ENCODE measurements at regions not wholly inside any gene's neighbourhood (a gene's known extent, or its start where the extent isn't known, plus 50 kb on each side); places are given as distances from the start of the nearest gene placed in this dataset.
"Not testable (repeated sequence)": the region's sequence is repeated elsewhere in the genome, so short reads cannot be mapped to it uniquely, and the experiment has no call there.

- DNase-seq: no peak
Measured at GRCh38 chr10:60508037-60508436, 118.4 kb upstream of the ANK3 start.

DNA sequence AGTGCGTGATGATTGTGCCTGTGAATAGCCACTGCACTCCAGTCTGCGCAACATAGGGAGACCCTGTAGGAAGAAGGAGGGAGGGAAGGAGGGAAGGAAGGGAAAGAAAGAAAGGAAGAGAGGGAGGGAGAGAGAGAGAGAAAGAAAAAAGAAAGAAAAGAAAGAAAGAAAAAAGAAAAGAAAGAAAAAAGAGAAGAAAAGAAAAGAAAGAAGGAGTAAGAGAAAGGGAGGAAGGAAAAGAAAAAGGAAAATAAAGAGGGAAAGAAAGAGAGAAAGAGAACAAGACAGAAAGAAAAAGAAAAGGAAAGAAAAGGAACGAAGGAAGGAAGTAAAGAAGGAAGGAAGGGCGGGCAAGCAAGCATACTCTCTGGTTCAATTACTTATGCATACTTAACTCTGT lies 112.9 kb upstream of the ANK3 start:
- DNase-seq: no peak

- DNase-seq: no peak
Measured at GRCh38 chr10:60498985-60499384, 109.3 kb upstream of the ANK3 start.

DNA sequence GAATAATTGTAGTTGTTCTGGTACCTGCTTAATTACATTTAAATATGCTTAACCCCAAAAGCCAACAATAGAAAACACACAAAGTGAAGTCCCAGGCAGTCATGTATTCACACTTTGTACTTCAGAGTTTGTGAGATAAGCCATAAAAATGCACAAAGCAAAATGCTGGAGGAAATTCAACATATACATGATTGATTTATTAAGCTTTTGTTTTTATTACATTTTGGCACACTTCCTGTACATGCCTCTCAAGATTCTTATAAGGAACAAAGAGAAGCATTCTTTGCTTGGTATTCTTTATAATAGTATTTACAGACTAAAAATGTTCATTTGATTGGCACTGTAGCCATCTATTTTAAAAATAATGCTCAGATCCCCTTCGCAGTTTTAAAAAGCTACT lies 107.7 kb upstream of the ANK3 start:
- no peak for DNase-seq

GRCh38 chr10:60496181-60496580 lies 106.5 kb upstream of the ANK3 start:
- no peak for DNase-seq

DNA sequence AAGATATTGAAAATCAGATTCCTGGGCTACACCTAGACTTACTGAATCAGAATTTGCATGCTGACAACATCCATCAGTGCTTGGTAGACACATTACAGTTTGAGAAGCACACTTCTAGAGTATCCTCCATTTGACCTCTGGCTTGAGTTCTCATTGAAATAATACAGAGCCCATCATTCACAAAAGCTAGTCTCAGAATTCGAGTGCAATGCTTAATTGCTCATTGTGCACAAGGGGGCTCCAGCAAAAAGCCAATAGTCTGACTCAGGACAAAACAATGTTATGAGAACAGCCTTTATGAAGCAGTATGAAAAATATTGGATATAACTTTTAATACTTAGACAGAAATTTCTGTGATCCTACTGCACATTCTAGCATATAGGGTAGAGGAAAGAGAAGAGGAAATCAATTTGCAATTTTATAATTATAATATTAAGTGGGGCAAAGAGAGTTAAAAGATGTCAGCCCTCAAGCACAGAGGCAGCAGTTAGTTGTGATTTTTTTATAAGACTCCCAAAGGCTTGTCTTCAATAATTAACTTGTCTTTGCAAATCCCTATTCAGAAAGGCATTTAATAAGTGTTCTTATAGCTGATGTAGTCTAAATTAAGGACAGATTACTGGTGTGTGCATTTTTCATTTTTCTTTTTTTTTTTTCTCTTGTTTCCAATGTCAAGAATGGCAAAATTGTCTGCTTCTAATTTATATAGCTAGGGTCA lies 105.8 kb upstream of the ANK3 start:
- DNase-seq: no peak

DNA sequence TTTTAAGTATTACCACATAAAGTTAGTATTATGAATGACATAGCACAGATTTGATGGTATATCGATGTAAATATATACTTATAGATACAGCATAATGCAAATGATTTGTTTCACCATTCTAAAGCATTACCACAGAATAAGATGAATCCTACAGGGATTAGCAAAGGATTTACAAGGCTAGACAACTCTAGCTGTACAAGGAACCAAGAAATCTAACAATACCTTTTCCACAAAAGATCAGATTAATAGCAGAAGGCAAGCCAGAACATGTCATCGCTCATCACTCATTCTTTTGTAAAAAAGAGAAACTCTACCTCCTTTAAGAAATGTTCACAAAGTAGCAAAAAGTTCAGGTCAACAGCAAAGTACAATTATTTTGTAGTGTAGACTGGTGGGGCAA lies 105.1 kb upstream of the ANK3 start:
- no peak for DNase-seq

DNA sequence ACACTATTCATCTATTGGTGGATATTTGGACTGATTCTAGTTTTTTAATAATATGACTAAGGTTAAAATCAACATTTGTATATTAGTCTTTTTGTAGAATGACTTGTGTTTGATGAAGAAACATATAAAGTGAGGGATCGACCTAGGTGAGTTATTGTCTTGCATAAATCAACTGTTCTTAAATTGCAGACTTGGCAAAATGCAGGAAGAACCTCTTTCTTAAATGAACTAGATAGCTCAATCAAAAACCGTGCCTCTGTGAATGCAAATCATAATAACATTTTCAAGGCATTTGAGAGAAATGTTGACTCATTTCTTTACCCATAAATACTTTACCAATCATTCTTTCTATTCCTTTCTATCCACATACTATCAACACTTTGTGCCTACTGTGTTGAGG lies 101.5 kb upstream of the ANK3 start:
- DNase-seq: no peak

DNA sequence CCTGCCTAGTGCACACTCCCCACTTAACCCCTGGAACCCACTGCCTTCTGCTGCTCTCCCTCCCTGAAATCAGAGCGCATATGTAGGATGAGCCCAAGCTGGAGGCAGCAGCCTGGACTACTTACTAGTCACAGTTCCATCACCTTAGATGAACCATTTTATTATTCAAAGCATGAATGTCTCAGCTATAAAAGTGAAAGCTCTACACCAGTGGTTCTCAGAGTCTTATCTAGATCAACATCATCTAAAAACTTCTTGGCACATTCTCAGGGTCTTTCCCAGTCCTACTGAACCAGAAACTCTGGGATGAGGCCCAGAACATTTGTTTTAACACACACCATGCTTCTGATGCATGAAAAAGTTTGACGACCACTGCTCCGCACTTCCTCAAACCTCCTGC lies 100.3 kb upstream of the ANK3 start:
- no peak for DNase-seq

- no peak for DNase-seq
Measured at GRCh38 chr10:60488111-60488669, 98.5 kb upstream of the ANK3 start.

DNA sequence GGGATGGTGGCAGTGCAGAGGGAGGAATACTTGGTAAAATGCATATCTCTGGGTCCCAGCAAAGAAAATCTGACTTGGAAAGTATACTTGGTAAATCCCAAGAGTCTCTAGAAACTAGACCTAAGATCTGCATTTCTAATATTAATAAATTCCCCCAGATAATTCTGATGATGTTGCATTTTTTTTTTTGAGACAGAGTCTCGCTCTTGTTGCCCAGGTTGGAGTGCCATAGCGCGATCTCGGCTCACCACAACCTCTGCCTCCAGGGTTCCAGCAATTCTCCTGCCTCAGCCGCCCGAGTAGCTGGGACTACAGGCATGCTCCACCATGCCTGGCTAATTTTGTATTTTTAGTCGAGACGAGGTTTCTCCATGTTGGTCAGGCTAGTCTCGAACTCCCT lies 97.9 kb upstream of the ANK3 start:
- no peak for DNase-seq

- no peak for DNase-seq
Measured at GRCh38 chr10:60485025-60485424, 95.3 kb upstream of the ANK3 start.

DNA sequence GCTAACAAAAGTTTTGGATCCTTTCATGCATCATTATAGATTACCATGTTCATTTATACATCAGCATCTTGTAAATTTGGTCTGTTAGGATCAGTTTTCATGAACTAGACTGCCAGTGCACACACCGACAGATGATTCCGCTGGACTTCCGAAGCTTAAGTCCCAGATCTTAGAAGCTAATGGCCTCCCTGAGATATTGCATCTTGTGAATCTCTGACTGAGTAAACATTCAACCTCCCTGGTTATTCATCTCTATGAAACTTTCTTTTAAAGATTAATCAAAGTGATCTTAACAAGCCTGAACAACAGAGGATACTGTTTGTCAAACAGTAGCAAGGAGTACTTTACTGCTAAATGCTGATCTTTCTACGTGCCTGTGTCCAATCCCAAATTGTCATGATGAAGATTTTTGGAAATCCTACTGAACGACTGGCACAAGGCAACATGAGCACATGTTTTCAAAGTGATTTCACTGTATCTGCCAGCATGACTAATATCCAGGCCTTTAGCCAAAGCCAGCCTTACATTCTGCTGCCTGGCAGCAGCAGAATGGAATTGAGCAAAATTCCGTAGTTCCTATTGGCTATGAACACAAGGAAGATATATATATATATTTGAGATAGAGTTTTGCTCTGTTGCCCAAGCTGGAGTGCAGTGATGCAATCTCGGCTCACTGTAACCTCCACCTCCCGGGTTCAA lies 91.3 kb upstream of the ANK3 start:
- no peak for DNase-seq

DNA sequence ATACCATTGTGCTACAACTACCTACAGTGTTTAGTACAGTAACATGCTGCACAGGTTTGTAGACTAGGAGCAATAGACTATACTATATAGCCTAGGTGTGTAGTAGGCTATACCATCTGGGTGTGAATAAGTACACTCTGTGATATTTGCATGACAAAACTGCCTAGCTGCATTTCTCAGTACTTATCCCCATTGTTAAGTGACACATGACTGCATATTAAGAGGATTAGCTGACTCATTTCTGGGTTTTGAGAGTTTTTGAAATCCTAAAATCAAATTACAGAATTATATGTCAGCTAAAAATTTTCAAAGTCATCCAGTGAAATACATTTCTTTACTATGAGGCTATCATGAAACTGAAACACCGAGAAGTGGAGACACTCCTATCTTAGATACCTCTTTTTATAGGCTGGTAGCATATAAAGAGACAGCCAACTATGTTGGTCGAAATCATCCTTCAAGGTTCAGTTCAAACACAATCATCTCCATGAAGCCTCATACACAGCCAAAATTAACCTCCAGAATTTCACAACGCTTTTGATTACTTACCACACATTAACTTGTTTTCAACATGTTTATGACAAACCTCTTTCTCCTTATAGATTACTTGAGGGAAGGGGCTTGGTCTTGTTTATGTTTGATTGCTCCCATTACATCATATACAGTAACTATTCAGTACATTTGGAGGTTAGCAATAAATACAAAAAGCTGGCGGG lies 89.8 kb upstream of the ANK3 start:
- no peak for DNase-seq

DNA sequence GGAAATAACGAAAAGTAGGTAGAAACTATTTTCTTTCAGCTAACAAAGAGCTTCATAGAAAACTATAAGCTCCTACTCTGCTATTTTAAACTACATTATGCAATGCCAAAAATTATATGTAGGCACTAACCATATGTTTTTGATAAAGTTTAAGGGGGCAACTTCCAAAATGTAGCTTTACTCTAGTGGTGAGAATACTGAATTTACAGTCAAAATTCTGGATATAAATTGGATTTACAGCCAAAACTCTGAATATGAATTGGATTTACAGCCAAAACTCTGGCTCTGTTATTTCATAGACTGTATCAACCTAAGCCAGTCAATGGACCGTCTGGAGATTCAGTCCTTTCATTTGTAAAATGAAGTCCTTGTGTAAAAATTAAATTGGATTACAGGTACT lies 86.8 kb upstream of the ANK3 start:
- DNase-seq: no peak

DNA sequence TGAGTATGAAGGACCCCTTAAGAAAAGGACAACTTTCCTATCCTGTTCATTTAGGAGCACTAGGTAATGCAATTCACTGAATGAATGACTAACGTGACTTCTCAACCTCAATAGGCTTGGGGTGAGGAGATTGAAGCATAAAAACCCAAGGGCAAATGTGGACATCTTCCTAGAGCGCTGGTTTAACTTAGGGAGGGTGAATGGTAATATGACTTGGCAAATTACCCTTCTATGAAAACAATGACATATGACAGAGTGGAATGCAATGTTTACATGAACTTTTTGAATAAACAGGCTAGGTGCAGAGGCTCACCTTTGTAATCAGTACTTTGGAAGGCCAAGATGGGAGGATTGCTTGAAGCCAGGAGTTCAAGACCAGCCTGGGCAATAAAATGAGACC lies 83.9 kb upstream of the ANK3 start:
- no peak for DNase-seq

GRCh38 chr10:60470091-60470490 lies 80.4 kb upstream of the ANK3 start:
- DNase-seq: no peak

GRCh38 chr10:60469147-60469546 lies 79.5 kb upstream of the ANK3 start:
- not testable (repeated sequence) for DNase-seq

DNA sequence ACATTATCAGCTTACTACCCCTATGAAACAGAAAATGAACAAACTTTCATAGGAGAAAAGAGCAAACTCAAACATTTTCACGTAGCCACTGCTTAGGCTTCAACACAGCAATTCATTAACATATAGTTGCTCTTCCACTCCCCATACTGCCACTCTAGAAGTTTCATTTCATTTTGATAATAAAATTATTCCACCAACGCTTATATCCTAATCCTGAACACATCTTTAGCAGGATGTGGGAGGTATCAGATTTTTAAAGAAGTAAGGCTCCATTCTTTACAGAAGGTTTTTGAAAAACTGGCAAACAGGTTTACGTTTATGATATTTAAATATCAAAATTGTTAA lies 77.5 kb upstream of the ANK3 start:
- no peak for DNase-seq

DNA sequence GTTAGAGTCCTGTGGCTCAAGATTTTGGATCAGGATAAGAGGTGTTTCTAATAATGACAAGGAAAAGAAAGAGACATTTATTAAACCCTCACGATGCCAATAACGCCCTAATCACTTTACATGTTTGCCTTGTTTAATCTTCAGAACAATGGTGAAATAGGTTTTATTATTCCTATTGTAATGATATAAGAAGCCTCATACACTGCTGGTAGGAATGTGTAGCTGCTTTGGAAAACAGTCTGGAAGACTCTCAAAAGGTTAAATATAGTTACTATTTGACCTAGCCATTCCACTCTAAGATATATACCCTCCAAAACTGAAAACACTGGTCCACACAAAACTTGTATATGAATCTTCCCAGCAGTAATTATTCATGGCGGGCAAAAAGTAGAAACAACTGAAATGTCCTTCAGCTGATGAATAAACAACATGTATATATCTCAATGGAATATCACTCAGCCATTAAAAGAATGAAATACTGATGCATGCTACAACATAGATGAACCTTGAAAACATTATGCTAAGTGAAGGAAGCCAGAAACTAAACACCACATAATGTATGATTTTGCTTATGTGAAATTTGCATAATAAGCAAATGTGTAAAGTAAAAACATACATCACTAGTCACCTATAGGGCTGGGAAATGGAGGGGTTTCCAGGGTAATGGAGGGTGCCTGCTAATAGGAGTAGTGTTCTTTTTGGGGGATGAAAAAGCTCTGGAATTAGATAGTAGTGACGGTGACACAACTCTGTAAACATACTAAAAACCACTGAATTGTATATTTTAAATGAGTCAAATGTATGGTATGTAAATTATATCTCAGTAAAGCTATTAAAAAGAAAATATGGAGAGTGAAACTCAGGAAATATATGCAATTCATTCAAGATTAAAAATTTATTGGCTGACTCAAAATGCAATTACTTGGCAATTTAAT lies 76.9 kb upstream of the ANK3 start:
- DNase-seq: no peak

GRCh38 chr10:60465801-60466200 lies 76.1 kb upstream of the ANK3 start:
- DNase-seq: no peak

DNA sequence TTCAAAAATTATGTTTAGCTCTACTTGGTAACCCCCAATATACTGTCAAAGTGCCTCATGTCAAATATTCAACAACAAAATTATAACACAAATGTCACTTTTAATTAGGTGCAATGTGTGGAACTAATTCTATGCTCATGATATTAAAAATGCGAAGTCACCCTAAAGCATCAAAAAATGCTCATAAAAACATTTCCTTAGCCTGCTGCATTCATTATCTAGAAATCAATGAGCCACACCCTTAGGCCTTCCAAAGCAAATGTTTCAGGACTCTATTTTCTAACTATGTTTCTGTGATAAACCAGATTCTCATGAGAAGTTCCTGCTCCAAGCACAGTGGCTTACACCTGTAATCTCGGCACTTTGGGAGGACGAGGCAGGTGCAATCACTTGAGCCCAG lies 75.0 kb upstream of the ANK3 start:
- no peak for DNase-seq

GRCh38 chr10:60463746-60464145 lies 74.1 kb upstream of the ANK3 start:
- no peak for DNase-seq

Data from effector CD4-positive, alpha-beta T cell (primary cell).